ENCODE measurements at regions not wholly inside any gene's neighbourhood (a gene's known extent, or its start where the extent isn't known, plus 50 kb on each side); places are given as distances from the start of the nearest gene placed in this dataset.

DNA sequence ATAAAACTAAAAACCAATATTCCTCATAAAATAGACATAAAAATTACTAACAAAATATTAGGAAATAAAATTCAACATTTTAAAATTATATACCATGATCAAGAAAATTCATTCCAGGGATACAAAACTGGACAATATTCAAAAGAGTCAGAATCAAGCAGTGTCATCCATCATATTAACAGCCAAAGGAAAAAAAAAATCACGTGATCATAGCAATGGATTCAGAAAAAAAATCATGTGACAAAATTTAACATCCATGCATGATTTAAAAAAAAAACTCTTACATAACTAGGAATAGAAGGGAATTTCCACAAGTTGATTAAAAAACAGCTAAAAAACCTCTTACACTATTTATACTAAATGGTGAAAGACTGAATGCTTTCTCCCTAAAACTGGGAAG, 95.3 kb upstream of the USP47 start:
- Histone ChIP-seq H3K36me3 (no peaks in the 10 kb centered on the region), H3K27ac (no peak overlapping the region), H3K4me1 (no peaks in the 10 kb centered on the region), H3K4me3 (no peak overlapping the region), H3K27me3 (no peaks in the 10 kb centered on the region), H3K9me3 (no peaks in the 10 kb centered on the region)
- TF ChIP-seq EP300 (IDR thresholded peaks at IDR 0.05) (no peak), POLR2AphosphoS5 (IDR thresholded peaks at IDR 0.05) (no peak), POLR2A (IDR thresholded peaks at IDR 0.05) (no peak)
- TF ChIP-seq, protein P1, sequence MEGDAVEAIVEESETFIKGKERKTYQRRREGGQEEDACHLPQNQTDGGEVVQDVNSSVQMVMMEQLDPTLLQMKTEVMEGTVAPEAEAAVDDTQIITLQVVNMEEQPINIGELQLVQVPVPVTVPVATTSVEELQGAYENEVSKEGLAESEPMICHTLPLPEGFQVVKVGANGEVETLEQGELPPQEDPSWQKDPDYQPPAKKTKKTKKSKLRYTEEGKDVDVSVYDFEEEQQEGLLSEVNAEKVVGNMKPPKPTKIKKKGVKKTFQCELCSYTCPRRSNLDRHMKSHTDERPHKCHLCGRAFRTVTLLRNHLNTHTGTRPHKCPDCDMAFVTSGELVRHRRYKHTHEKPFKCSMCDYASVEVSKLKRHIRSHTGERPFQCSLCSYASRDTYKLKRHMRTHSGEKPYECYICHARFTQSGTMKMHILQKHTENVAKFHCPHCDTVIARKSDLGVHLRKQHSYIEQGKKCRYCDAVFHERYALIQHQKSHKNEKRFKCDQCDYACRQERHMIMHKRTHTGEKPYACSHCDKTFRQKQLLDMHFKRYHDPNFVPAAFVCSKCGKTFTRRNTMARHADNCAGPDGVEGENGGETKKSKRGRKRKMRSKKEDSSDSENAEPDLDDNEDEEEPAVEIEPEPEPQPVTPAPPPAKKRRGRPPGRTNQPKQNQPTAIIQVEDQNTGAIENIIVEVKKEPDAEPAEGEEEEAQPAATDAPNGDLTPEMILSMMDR (IDR thresholded peaks at IDR 0.05) = no peak
- ATAC-seq (ENCODE audit: low FRiP score in 2 of 2) = no peak
- no peak for DNase-seq
- WGBS, 2 donors = 73 to 88% methylated on average over 1 of the region's 1 CpG

DNA sequence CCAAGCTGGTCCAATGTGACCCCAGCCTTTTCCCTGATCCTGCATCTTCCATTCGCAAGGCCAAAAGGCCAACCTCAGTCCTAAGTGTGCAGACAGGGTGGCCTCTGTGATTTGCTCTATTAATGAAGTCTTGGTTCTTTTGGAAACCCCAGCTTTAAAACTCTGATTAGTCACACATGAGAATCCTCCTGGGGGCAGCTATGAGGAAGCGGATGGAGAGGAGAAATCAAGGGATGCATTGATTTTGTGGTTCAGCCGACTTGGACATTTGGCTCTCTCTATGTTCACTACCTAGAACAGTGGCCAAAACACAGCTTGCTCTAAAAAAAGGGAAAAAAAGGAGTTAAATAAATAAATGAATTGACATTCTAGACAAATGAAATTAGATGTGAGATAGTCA, 98.6 kb upstream of the USP47 start:
- 90 to 92% methylated on average over 3 of the region's 3 CpGs for WGBS, 2 donors
- H3K27ac ChIP-seq = no peak overlapping the region
- no peaks in the 10 kb centered on the region for H3K27me3 ChIP-seq
- ATAC-seq (ENCODE audit: low FRiP score in 2 of 2) (no peak), DNase-seq (no peak)
- no peak overlapping the region for H3K4me3 ChIP-seq
- TF ChIP-seq POLR2AphosphoS5 (IDR thresholded peaks at IDR 0.05) (no peak), POLR2A (IDR thresholded peaks at IDR 0.05) (no peak), EP300 (IDR thresholded peaks at IDR 0.05) (no peak)
- TF ChIP-seq, protein P1 (IDR thresholded peaks at IDR 0.05) = no peak
- H3K36me3 ChIP-seq = no peaks in the 10 kb centered on the region
- no peaks in the 10 kb centered on the region for H3K4me1 ChIP-seq
- H3K9me3 ChIP-seq = no peaks in the 10 kb centered on the region

DNA sequence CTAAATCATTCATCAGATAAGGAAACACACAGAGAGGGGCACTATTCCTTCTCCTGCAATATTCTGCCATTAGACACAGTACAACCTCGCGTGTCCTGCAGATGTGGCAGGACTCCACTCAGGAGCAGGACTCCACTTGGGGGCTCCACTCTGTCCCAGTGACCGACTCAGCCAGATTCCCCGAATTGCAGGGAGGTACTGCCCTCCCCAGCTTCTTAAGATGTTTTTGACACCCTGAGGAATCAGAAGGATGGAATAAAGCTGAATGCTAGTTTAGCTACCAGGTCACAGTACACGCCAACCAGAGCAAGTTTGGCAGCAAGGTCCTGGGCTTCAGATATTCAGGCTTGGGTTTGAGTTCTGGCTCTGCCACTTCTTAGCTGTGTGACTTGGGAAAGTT, 99.3 kb upstream of the USP47 start:
- TF ChIP-seq, protein P1 (IDR thresholded peaks at IDR 0.05) = no peak
- TF ChIP-seq POLR2A (IDR thresholded peaks at IDR 0.05) (no peak), POLR2AphosphoS5 (IDR thresholded peaks at IDR 0.05) (no peak), EP300 (IDR thresholded peaks at IDR 0.05) (no peak)
- no peaks in the 10 kb centered on the region for H3K9me3 ChIP-seq
- H3K27ac ChIP-seq = no peak overlapping the region

DNA sequence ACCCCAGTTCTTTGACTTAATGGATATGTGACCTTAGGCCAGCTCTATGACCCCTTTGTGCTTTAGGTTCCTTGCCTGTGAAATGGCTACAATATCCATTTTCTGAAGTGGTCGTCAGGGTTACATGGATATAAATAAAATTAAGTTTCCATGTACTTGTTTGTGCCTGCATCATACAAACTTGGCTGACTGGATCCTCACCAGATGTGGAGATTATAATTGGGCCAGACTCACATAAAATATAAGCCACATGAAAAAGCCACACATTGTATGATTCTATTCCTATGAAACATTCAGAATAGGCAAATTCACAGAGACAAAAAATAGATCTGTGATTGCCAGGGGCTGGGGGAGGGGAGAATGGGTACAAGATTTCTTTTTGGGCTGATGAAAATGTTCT, 100.9 kb upstream of the USP47 start:
- H3K27me3 ChIP-seq = no peaks in the 10 kb centered on the region
- H3K27ac ChIP-seq = no peak overlapping the region
- 87 to 96% methylated on average over 1 of the region's 1 CpG for WGBS, 2 donors
- H3K4me3 ChIP-seq = no peak overlapping the region
- no peak for DNase-seq
- H3K36me3 ChIP-seq = no peaks in the 10 kb centered on the region
- no peaks in the 10 kb centered on the region for H3K9me3 ChIP-seq
- no peak for ATAC-seq (ENCODE audit: low FRiP score in 2 of 2)
- no peaks in the 10 kb centered on the region for H3K4me1 ChIP-seq
- TF ChIP-seq POLR2A (IDR thresholded peaks at IDR 0.05) (no peak), POLR2AphosphoS5 (IDR thresholded peaks at IDR 0.05) (no peak), EP300 (IDR thresholded peaks at IDR 0.05) (no peak)
- TF ChIP-seq, protein P1 (IDR thresholded peaks at IDR 0.05) = no peak

More for the DNA sequence above, 99.3 kb upstream of the USP47 start:
- no peak for DNase-seq
- no peak for ATAC-seq (ENCODE audit: low FRiP score in 2 of 2)
- 69 to 85% methylated on average over 5 of the region's 5 CpGs for WGBS, 2 donors
- H3K4me3 ChIP-seq = no peak overlapping the region
- H3K4me1 ChIP-seq = no peaks in the 10 kb centered on the region
- H3K27me3 ChIP-seq = no peaks in the 10 kb centered on the region
- no peaks in the 10 kb centered on the region for H3K36me3 ChIP-seq

DNA sequence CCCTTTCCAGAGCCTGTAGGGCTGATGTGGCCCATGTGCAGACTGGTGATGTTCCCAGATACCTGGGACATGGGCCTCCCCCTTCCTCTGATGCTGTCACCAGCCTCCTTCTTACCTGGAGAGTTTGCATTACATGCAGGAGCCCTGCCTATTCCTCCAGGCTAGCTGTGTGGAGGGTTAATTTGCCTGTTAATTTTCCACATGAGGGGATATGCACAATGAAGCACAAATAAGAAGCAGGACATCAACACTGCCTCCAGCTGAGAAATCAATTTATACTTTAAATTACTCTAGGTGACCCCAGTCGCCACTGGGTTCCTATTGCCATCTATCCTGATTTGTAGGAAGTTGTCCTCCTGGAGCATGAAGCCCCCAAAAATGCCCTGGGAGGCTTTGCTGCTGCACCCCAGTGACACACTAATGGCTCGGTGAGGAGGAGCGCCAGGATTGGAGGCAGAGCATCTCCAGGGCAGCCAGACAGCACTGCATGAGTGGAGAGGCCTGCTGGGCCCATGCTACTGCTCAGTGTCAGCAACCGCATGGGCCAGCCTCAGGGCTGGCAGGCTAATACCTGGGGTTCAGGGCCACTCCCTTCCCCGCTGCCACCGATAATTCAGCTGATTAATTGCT, 101.6 kb upstream of the USP47 start:
- peak in 1 of 2 donors; percentile 18 for DNase-seq
- Histone ChIP-seq H3K4me1 (no peaks in the 10 kb centered on the region), H3K36me3 (no peaks in the 10 kb centered on the region), H3K27ac (no peak overlapping the region), H3K9me3 (no peaks in the 10 kb centered on the region), H3K27me3 (no peaks in the 10 kb centered on the region), H3K4me3 (no peak overlapping the region)
- WGBS, 2 donors = 85 to 96% methylated on average over 6 of the region's 6 CpGs
- peak in 1 of 2 donors; percentile 16 for ATAC-seq (ENCODE audit: low FRiP score in 2 of 2)
- TF ChIP-seq, protein P1 (IDR thresholded peaks at IDR 0.05) = no peak
- TF ChIP-seq POLR2AphosphoS5 (IDR thresholded peaks at IDR 0.05) (no peak), EP300 (IDR thresholded peaks at IDR 0.05) (no peak), POLR2A (IDR thresholded peaks at IDR 0.05) (no peak)
